IPS-15b (cell line): ENCODE measurements at regions not wholly inside any gene's neighbourhood (a gene's known extent, or its start where the extent isn't known, plus 50 kb on each side); places are given as distances from the start of the nearest gene placed in this dataset.
"Not testable (repeated sequence)": the region's sequence is repeated elsewhere in the genome, so short reads cannot be mapped to it uniquely, and the experiment has no call there.

Experiments
- H3K27me3 ChIP-seq: one replicate; pipeline ENCODE4 v1.6.1; 2013; ENCODE audit warnings: low read length; ENCODE audit not compliant: control insufficient read depth, insufficient read depth
- H3K36me3 ChIP-seq: one replicate; pipeline ENCODE4 v1.6.1; 2013; ENCODE audit warnings: low read length; ENCODE audit not compliant: control insufficient read depth, insufficient read depth
- H3K4me1 ChIP-seq: one replicate; pipeline ENCODE4 v1.6.1; 2013; ENCODE audit warnings: mild to moderate bottlenecking, low read length; ENCODE audit not compliant: control insufficient read depth, insufficient read depth
- H3K4me3 ChIP-seq: one replicate; pipeline ENCODE4 v1.5.1; 2013; ENCODE audit warnings: low read depth, low read length
- H3K9ac ChIP-seq: one replicate; pipeline ENCODE4 v1.6.1; 2013; ENCODE audit warnings: low read depth, mild to moderate bottlenecking, low read length
- H3K9me3 ChIP-seq: one replicate; pipeline ENCODE4 v1.6.1; 2013; ENCODE audit warnings: mild to moderate bottlenecking, low read length; ENCODE audit not compliant: control insufficient read depth, insufficient read depth

DNA sequence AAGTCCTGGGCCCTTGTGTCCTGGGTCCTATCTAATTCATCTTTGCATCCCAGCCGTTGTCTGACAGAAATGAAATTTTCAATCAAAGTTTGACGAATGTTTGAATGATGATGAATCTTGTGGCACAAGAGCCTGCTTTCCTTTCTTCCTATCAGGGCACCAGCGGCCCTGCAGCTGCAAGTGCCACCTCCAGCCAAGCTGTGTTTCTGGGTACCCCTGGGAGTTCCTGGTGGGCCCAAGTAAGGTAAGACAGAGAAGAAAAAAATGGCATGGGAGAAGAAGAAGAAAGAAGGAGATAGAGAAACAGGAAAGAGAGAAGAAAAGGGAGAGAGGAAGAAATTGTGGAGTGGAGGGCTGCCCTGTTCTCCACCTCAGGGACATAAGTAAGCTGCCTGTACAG lies 782.1 kb upstream of the TPTE start:
- peaks cover 83% of the 10 kb centered on the region for H3K9me3 ChIP-seq
- no peaks in the 10 kb centered on the region for H3K27me3 ChIP-seq
- no peak overlapping the region for H3K9ac ChIP-seq
- H3K36me3 ChIP-seq, result no peaks in the 10 kb centered on the region
- H3K4me1 ChIP-seq, result no peaks in the 10 kb centered on the region
- no peak overlapping the region for H3K4me3 ChIP-seq

DNA sequence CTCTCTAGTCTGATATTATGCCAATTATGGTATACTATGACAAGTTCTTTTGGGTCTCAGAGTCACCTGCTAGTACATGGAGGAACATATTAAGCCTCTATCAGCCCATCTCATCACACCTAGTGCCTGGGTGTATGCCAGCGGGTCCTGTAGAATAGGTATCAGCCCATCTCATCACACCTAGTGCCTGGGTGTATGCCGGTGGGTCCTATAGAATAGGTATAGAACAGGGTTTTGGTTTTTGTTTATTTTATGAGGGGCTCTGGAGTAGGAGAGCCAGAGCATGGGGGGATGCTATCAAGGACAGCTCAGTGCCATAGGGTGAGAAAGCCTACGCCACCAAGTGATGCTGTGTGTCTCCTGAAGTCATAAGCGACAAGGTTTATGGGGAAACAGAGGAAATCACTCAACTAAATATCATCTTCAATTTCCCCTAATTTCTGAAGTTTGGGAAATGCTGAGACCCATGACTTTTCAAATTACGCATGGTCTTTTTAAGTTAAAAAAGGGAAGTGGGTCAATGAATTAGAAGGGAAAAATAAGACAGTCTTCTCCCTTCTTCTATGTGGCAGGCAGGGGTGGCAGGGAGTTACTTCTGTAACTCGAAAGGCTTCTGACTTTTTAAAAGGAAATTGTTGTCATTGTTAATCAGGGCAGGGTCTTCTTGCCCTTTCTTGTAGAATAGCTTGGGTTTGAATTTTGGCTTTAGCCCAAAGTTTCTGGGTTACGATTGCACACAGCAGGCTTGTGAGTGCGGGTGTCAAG lies 781.0 kb upstream of the TPTE start:
- H3K9ac ChIP-seq, H3K4me1 ChIP-seq, H3K27me3 ChIP-seq, H3K4me3 ChIP-seq, H3K36me3 ChIP-seq: not testable (repeated sequence)
- H3K9me3 ChIP-seq, result peaks cover 82% of the 10 kb centered on the region

DNA sequence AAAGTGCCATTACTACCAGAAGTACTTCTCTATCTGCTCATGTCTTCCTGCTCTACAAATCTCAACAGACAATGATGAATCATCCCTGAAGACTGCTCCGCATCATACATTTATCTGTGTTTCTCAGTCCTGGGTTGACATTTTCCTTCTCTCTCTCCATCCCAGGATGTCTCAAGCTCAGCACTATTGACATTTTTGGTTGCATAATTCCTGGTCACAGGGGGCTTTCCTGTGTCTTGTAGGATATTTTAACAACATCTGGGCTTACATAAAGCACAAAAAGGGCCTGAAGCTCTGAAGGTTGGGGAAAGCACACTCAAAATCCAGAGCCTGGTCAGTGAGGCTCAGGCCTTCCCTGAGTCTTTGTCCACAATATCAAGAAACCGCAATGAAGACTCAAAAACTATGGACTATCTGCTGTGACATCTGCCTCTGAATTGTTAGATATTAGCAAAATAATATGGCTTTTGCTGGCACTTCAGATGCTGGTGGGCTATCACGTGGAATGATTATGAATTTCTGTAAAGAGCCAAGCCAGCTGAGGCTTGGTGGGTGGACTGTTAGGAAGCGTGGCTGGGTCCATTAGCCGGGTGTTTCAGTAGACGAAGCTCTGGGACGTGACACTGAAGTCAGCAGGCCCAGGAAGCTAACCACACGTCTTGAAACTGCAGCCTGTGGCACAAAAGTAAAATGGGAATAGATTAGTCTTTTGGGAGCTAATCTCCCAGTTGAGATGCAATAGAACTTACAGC lies 780.2 kb upstream of the TPTE start:
- not testable (repeated sequence) for H3K27me3 ChIP-seq, H3K36me3 ChIP-seq, H3K4me3 ChIP-seq, H3K9ac ChIP-seq, H3K4me1 ChIP-seq
- peaks cover 86% of the 10 kb centered on the region for H3K9me3 ChIP-seq

DNA sequence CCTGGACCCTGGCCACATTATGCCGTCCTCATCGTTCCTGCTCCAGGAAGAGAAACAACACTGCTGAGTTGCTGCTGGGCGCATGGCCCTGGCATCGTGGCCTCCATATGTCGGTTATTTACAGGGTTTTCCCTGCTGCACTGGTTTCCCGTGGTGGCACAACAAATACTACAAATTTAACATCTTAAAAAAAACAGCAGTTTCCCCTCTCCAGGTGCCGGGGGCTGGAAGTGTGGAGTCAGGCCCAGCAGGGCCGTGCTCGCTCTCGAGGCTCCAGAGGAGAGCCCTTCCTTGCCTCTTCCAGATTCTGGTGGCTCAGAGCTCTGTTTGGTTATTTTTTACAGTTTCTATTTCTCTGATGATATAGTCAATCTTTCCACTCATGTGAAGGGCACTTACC lies 777.8 kb upstream of the TPTE start:
- peaks cover 77% of the 10 kb centered on the region for H3K9me3 ChIP-seq
- not testable (repeated sequence) for H3K36me3 ChIP-seq, H3K4me1 ChIP-seq, H3K4me3 ChIP-seq, H3K9ac ChIP-seq, H3K27me3 ChIP-seq

DNA sequence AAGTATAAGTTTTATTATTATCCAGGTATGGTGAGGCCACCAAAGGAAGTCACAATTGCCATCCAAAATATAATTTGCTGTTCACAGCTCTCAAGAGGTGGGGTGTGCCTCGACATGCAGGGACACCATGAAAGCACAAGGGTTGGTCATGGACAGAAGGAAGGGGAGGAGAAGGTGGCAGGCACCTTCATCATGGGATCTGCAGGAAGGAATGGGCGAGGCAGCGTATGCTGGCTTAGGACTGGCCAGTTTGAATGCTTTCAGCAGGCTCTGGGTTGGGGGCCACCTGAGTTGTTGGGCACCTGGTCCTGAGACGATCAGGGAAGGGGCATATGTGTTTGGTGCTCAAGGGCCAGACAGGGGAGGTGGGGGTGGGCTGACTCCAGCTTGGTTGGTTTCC lies 777.2 kb upstream of the TPTE start:
- H3K27me3 ChIP-seq, H3K36me3 ChIP-seq, H3K4me1 ChIP-seq, H3K9ac ChIP-seq, H3K4me3 ChIP-seq: not testable (repeated sequence)
- peaks cover 77% of the 10 kb centered on the region for H3K9me3 ChIP-seq

DNA sequence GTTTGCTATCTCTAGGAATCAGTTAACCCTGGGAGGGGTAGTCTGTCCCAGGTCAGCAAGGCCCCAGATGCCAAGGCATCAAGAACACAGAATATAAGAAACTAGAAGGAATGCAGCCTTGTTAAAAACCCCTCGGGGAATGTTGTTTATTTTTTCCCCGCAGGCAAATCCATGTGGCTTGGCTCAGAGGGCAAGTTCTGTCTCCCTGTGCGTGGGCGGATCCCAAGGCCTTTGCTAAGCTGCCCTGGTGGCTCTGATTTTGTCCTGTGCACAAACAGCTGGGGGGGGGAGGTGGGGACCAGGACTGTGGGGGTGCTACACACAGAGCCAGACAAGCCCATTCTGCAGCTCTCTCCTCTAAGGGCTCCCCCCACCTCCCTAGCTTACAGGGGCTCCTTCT lies 776.8 kb upstream of the TPTE start:
- H3K4me3 ChIP-seq, H3K9ac ChIP-seq, H3K36me3 ChIP-seq, H3K27me3 ChIP-seq, H3K4me1 ChIP-seq: not testable (repeated sequence)
- H3K9me3 ChIP-seq, result peaks cover 76% of the 10 kb centered on the region

DNA sequence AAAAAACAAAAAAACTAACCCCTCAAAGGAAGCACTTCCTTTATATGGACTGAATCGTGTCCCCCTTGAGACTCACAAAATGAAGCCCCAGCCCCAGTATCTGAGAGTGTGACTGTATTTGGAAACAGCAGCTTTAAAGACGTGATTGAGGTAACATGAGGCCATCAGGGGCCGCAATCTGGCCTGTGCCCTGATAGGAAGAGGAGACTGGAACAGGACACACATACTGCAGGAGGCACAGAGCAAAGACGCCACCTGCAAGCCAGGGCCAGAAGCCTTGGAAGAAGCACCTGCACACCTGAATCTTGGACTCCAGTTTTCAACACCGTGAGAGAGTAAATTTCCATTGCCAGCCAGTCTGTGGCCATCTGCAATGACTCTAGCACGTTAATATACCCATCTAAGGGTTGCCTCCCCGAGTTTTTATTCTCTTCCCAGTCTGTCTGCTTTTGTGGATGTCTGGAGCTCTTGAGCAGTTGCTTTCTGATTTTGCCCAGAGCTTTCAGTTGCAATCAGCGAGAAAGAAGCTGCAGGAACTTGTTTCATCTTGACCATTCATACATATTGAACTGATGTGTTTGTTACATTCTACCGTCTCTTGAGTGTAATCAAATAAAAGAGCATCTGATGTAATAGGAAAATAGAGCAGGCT lies 775.8 kb upstream of the TPTE start:
- H3K9me3 ChIP-seq, result peaks cover 77% of the 10 kb centered on the region
- not testable (repeated sequence) for H3K27me3 ChIP-seq, H3K9ac ChIP-seq, H3K4me3 ChIP-seq, H3K36me3 ChIP-seq, H3K4me1 ChIP-seq

DNA sequence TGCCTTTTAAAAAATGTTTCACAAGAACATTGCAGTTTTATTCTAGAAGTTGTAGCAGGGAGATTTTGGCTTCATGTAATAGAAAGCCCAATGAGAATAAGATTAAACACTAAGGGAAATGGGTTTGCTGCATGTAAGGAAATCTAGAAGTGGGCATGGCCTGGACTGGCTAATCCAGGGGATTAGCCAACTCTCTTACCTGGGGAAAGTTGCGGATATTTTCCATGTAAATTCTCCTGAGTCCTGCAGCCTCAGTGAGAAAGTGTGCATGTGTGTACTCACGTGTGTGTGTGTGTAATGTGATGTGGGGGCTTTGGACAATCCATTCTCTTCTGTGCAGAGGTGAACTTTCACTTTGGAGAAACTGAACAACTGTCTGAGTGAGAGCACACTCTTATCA lies 775.1 kb upstream of the TPTE start:
- not testable (repeated sequence) for H3K9ac ChIP-seq
- peaks cover 78% of the 10 kb centered on the region for H3K9me3 ChIP-seq

DNA sequence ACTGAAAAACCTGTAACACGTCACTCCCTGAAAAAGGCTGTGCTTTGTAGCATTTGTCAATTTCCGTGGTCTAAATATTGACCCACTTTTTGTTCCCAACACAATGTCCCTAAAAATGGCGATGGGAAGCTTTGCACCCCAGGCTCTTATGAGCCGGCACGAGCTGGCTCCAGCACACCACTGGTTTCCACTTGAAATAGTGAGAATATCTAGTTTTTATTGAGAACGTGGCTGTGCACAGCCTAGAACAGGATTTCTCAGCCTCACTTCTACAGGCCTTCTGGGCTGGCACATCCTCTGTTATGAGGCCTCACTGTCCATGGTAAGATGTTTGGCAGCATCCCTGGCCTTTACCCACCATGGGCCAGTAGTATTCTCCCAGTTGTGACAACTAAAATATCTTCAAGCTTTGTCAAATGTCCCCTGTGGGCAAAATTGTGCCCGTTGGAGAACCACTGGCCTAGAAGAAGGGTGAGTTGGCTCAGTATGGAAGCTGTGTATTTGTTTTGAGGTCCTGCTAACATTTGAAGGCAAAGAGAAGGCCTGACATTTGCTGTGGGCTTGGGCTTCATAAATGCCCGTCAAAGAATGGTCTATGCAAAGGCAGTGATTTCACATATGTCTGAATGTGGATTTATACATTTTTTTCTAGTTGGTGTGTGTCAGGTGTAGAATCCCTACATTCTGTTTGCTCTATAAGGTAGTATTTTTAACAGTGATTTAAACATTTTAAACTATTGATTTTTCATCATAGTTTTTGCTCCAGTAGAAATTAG lies 774.4 kb upstream of the TPTE start:
- not testable (repeated sequence) for H3K4me3 ChIP-seq, H3K36me3 ChIP-seq, H3K9ac ChIP-seq, H3K27me3 ChIP-seq, H3K4me1 ChIP-seq
- H3K9me3 ChIP-seq, result peaks cover 78% of the 10 kb centered on the region

More for the DNA sequence above, 775.1 kb upstream of the TPTE start:
- not testable (repeated sequence) for H3K27me3 ChIP-seq, H3K4me3 ChIP-seq, H3K36me3 ChIP-seq, H3K4me1 ChIP-seq

DNA sequence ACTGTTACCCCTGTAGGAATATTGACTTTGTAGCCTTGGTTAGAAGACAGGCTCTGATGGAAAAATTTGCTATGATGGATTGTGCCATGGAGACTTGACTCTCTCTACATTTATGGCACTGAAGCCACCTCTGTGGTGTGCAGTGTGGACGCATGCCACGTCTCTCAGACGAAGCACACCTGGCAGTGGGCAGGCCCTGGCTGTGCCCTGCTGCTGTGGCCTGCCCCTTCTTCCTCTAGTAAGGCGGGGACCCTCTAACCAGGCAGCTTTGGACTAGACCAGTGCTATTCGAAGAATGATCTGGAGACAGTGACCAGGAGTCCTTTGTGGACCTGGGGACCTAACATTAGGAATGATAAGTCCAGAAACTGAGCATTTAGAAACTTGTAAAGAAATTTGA lies 773.5 kb upstream of the TPTE start:
- H3K4me1 ChIP-seq, H3K36me3 ChIP-seq, H3K27me3 ChIP-seq, H3K9ac ChIP-seq, H3K4me3 ChIP-seq: not testable (repeated sequence)
- peaks cover 79% of the 10 kb centered on the region for H3K9me3 ChIP-seq

DNA sequence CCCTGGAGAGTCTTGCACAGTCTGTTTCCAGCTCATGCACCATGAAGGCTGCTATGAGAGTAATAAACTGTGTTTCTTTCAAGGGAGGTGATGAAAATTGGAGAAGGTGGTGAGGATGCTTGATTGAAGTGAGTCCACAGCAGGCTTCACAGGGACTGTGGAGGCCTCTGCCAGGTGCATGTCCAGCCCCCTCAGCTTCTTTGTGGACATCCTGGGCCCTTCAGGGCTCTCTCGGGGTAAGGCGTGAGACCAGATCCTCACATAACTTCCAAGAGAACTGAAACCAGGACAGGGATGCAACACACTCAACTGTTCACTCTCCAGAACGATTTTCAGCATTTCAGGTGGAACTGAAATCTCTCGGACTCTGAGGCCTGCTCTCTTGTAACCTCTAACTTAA lies 772.9 kb upstream of the TPTE start:
- H3K27me3 ChIP-seq, H3K4me1 ChIP-seq, H3K36me3 ChIP-seq, H3K9ac ChIP-seq, H3K4me3 ChIP-seq: not testable (repeated sequence)
- peaks cover 74% of the 10 kb centered on the region for H3K9me3 ChIP-seq
